ENCODE measurements at regions not wholly inside any gene's neighbourhood (a gene's known extent, or its start where the extent isn't known, plus 50 kb on each side); places are given as distances from the start of the nearest gene placed in this dataset.
"Not testable (repeated sequence)": the region's sequence is repeated elsewhere in the genome, so short reads cannot be mapped to it uniquely, and the experiment has no call there.

DNA sequence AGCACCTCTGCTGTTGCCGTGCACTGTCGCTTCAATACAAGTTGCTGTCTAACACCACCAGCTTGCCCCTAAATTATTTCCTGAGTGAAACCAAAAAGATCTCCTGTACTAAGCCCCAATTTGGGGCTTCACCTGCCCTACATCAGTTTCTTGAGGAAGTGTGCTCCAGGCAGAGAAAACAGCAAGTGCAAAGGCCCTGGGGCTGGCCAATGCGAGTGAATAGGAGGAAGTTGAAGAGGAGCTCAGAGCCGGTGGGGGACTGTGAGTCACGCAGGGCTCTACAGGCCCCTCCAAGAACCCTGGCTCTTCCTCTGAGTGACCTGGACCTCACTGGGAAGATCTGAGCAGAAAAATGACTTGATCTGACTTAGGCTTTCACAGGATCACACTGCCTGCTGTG lies 117.2 kb downstream of the IPO8 start:
- no peak for DNase-seq (ENCODE audit: low spot score)

GRCh38 chr12:30573145-30573544 lies 122.5 kb downstream of the IPO8 start:
- DNase-seq (ENCODE audit: low spot score): no peak

- DNase-seq (ENCODE audit: low spot score): no peak
Measured at GRCh38 chr12:30570211-30570890, 125.3 kb downstream of the IPO8 start.

GRCh38 chr12:30569426-30569825 lies 126.2 kb downstream of the IPO8 start:
- no peak for DNase-seq (ENCODE audit: low spot score)

DNA sequence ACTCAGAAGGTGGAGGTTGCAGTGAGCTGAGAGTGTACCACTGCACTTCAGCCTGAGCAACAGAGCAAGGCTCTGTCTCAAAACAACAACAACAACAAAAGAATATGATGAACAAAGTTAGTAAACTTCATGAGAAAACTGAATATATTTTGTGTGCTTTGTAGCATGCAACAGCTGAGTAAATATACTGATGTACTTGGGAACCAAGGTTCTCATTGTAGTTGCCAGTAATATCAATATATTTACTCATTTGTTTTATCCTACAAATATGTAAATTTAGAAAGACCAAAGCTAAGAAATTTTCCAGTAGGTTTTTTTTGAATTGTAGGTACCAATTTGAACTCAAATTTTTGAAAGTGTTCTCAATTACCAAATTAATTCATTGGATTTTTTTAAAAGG lies 127.2 kb downstream of the IPO8 start:
- DNase-seq (ENCODE audit: low spot score): no peak

DNA sequence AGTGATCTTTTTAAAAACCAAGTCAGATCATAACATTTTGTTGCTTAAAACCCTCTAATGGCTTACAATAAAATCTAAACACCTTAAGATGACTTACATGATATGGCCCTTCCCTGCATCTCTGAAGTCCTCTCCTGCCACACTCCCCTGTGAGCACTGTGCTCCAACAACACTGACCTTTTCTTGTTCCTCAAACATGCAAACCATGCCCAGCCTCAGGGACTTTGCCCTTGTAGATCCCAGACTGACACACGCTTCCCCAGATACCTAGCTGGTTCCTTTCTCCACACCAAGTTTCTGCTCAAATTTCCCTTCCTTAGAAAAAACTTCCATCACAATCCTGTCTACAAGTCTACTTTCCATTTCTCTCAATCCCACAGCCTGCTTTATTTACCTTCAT lies 128.6 kb downstream of the IPO8 start:
- no peak for DNase-seq (ENCODE audit: low spot score)

DNA sequence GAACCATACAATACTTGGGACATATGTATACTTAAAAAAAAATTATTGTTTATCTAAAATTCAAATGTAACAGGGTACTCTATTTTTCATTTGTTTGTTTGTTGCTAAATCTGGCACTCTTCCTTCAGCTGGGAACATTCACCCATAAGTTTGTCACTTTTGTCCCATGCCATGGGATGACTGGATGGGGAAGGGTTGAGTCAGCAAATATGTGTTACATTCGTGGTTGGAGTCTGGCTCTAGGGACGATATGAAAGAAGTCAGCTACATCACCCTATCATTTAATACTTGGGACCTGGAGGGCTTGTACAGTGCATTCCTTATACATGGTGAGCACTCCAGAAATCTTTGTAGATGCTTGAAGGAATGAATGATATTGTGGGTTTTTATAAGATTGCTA lies 131.3 kb downstream of the IPO8 start:
- DNase-seq (ENCODE audit: low spot score): no peak

DNA sequence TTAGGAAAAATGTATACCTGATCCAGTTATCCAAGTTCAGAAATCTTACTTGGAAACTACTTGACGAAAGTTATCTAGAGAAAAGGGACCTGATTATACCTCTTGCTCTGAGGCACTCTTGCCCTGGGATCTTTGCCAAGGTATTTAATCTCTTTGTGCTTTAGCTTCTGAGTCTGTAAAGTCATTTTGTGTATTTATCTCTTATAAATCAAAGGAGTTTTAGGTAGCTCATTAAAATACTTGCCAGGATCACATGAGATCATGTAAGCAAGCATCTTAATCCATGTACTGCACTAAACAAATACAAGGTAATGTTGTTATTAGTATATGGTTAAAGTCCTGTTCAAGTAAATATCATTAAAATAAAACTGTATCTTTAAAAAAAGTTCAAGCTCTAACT lies 147.5 kb downstream of the IPO8 start:
- no peak for DNase-seq (ENCODE audit: low spot score)

GRCh38 chr12:30546121-30546520 lies 149.5 kb downstream of the IPO8 start:
- no peak for DNase-seq (ENCODE audit: low spot score)

GRCh38 chr12:30544704-30545103 lies 151.0 kb downstream of the IPO8 start:
- DNase-seq (ENCODE audit: low spot score): not testable (repeated sequence)

- no peak for DNase-seq (ENCODE audit: low spot score)
Measured at GRCh38 chr12:30537228-30537627, 158.4 kb downstream of the IPO8 start.

- no peak for DNase-seq (ENCODE audit: low spot score)
Measured at GRCh38 chr12:30533558-30534265, 162.0 kb downstream of the IPO8 start.

GRCh38 chr12:30531731-30532678 lies 163.7 kb downstream of the IPO8 start:
- no peak for DNase-seq (ENCODE audit: low spot score)

GRCh38 chr12:30529489-30530269 lies 166.0 kb downstream of the IPO8 start:
- no peak for DNase-seq (ENCODE audit: low spot score)

- no peak for DNase-seq (ENCODE audit: low spot score)
Measured at GRCh38 chr12:30525171-30525570, 170.5 kb downstream of the IPO8 start.

DNA sequence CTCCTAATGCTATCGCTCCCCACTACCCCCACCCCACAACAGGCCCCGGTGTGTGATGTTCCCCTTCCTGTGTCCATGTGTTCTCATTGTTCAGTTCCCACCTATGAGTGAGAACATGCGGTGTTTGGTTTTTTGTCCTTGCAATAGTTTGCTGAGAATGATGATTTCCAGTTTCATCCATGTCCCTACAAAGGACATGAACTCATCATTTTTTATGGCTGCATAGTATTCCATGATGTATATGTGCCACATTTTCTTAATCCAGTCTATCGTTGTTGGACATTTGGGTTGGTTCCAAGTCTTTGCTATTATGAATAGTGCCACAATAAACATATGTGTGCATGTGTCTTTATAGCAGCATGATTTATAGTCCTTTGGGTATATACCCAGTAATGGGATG lies 175.4 kb downstream of the IPO8 start:
- not testable (repeated sequence) for DNase-seq (ENCODE audit: low spot score)

GRCh38 chr12:30519535-30519934 lies 176.1 kb downstream of the IPO8 start:
- no peak for DNase-seq (ENCODE audit: low spot score)

- no peak for DNase-seq (ENCODE audit: low spot score)
Measured at GRCh38 chr12:30517320-30517719, 178.3 kb downstream of the IPO8 start.

- DNase-seq (ENCODE audit: low spot score): no peak
Measured at GRCh38 chr12:30515351-30515750, 180.3 kb downstream of the IPO8 start.

GRCh38 chr12:30514666-30515065 lies 181.0 kb downstream of the IPO8 start:
- no peak for DNase-seq (ENCODE audit: low spot score)

GRCh38 chr12:30508205-30508967 lies 187.3 kb downstream of the IPO8 start:
- no peak for DNase-seq (ENCODE audit: low spot score)

All from HuH-7 (cell line).